A549 (cell line): ENCODE measurements at regions not wholly inside any gene's neighbourhood (a gene's known extent, or its start where the extent isn't known, plus 50 kb on each side); places are given as distances from the start of the nearest gene placed in this dataset.

Source experiments
- BHLHE40 ChIP-seq: IDR thresholded peaks from 2 replicates; pipeline ENCODE4 v1.6.1; 2012; ENCODE audit warnings: low read depth, low read length, inconsistent platforms
- CBX2 ChIP-seq: fragments of 200-600 bp; sonication (generic); IDR thresholded peaks from 2 replicates; pipeline ENCODE4 v1.6.1; 2016; ENCODE audit warnings: low read depth, mild to moderate bottlenecking, borderline replicate concordance
- CTCF ChIP-seq: fragments of >200 bp; sonication (Bioruptor Twin); formaldehyde crosslinking; IDR thresholded peaks from 3 replicates; pipeline ENCODE4 v1.5.1; 2016
- EP300 ChIP-seq, 2 experiments: fragments of >200 bp; sonication (Bioruptor Twin); formaldehyde crosslinking; IDR thresholded peaks; 2 replicates in 1 of 2; 3 replicates in 1 of 2; pipeline ENCODE4 v1.6.1; 2016 to 2017
- MAX ChIP-seq: IDR thresholded peaks from 2 replicates; pipeline ENCODE4 v1.6.1; 2012
- MYC ChIP-seq: IDR thresholded peaks from 2 replicates; pipeline ENCODE4 v1.6.1; 2012; ENCODE audit warnings: mild to moderate bottlenecking, inconsistent platforms, low read length, improper control_type of control experiment, borderline replicate concordance
- NFE2L2 ChIP-seq: fragments of 150-350 bp; conservative IDR thresholded peaks from 2 replicates; pipeline ENCODE4 v1.6.1; 2014; ENCODE audit warnings: low read length
- PHF8 ChIP-seq: fragments of 200-600 bp; sonication (generic); IDR thresholded peaks from 2 replicates; pipeline ENCODE4 v1.6.1; 2016; ENCODE audit warnings: low read depth, mild to moderate bottlenecking, antibody characterized with exemption, moderate library complexity, borderline replicate concordance
- POLR2A ChIP-seq: IDR thresholded peaks from 2 replicates; pipeline ENCODE4 v1.6.1; 2012; ENCODE audit warnings: mild to moderate bottlenecking, low read length
- POLR2AphosphoS2 ChIP-seq: conservative IDR thresholded peaks from 2 replicates; pipeline ENCODE4 v1.6.1; 2012; ENCODE audit warnings: low read length, improper control_type of control experiment, inconsistent platforms
- RAD21 ChIP-seq, 2 experiments: fragments of >200 bp in 1 of 2; sonication (Bioruptor Twin) in 1 of 2; formaldehyde crosslinking in 1 of 2; IDR thresholded peaks in 1 of 2; conservative IDR thresholded peaks in 1 of 2; 2 replicates in 1 of 2; 3 replicates in 1 of 2; pipeline ENCODE4 v1.6.1; 2012 to 2018; ENCODE audit warnings: inconsistent platforms in 1 of 2
- RFX5 ChIP-seq: fragments of 450-650 bp; IDR thresholded peaks from 2 replicates; pipeline ENCODE4 v1.7.1; 2014; ENCODE audit warnings: antibody characterized with exemption, mild to moderate bottlenecking, moderate library complexity
- RNF2 ChIP-seq: fragments of 200-600 bp; sonication (generic); IDR thresholded peaks from 2 replicates; pipeline ENCODE4 v1.6.1; 2016; ENCODE audit warnings: low read depth, mild to moderate bottlenecking, antibody characterized with exemption, moderate library complexity, borderline replicate concordance

DNA sequence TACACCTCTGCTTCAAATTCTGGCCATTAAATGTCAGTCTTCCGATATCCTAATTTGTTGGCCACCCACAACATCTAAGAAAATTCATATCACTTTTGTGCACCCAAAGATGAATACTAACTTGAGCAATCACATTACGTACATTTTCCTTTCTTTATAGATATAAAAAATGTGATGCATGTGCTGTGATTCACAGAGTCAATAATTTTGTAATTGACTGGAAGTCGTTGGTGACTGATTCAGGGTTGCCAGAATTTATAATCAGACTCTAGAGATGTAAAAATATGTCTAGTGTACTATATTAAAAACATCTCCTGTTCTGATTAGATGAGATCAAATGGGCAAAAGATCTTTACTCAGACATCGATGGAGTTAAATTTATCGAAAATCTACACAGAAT, 150.0 kb upstream of the KCTD3 start:
- TF ChIP-seq CBX2 (no peak), CTCF (no peak), POLR2AphosphoS2 (no peak), BHLHE40 (no peak), RAD21 (conservative IDR thresholded peaks at IDR 0.05 in 1 of 2, IDR thresholded peaks at IDR 0.05 in 1 of 2) (no peak), RNF2 (no peak), NFE2L2 (no peak), PHF8 (no peak), RFX5 (no peak), POLR2A (no peak), MYC (no peak), EP300 (IDR thresholded peaks at IDR 0.05) (no peak), MAX (no peak)
